Ovary (tissue), 7 donors: ENCODE measurements at regions not wholly inside any gene's neighbourhood (a gene's known extent, or its start where the extent isn't known, plus 50 kb on each side); places are given as distances from the start of the nearest gene placed in this dataset.

Source experiments
- DNase-seq, 5 donors: peaks; one replicate each; pipeline ENCODE4 v3.0.0-alpha.2; 2019 to 2020
- H3K27ac ChIP-seq, 2 donors: fragments of 200-600 bp; one replicate each; pipeline versions ENCODE4 v1.5.1 to v1.8.0; 2019 to 2022
- H3K27me3 ChIP-seq: fragments of 200-600 bp; one replicate; pipeline ENCODE4 v1.8.0; 2022
- H3K36me3 ChIP-seq: fragments of 200-600 bp; sonication (generic); one replicate; pipeline ENCODE4 v1.5.1; 2019
- H3K4me1 ChIP-seq: one replicate; pipeline ENCODE4 v1.8.1; 2013; ENCODE audit warnings: mild to moderate bottlenecking, moderate library complexity; ENCODE audit not compliant: insufficient read depth
- H3K4me3 ChIP-seq: fragments of 200-600 bp; sonication (generic); one replicate; pipeline ENCODE4 v1.5.1; 2017
- H3K9me3 ChIP-seq, 2 donors: fragments of 200-600 bp in 1 of 2; sonication (generic) in 1 of 2; one replicate each; pipeline versions ENCODE4 v1.5.1 to v1.8.1; 2013 to 2019; ENCODE audit warnings: mild to moderate bottlenecking in 1 of 2, moderate library complexity in 1 of 2
- CTCF ChIP-seq, 3 donors: fragments of 450-650 bp in 2 of 3; fragments of 200-600 bp in 1 of 3; IDR thresholded peaks; one replicate each; pipeline versions ENCODE4 v1.5.1 to v1.8.0; 2016 to 2022; ENCODE audit warnings: antibody characterized with exemption in 3 of 3, mild to moderate bottlenecking in 1 of 3
- EP300 ChIP-seq: sonication (generic); formaldehyde crosslinking; IDR thresholded peaks from one replicate; pipeline ENCODE4 v1.6.1; 2017; ENCODE audit warnings: antibody characterized with exemption
- POLR2A ChIP-seq: fragments of 450-650 bp; IDR thresholded peaks from one replicate; pipeline ENCODE4 v1.6.1; 2017; ENCODE audit warnings: antibody characterized with exemption, mild to moderate bottlenecking, moderate library complexity
- WGBS, 3 donors: extraction: QIAGEN DNeasy Blood & Tissue Kit in 1 of 3; methylation state at CpG; one replicate each; pipeline versions ENCODE4 v1.1.5 to v1.1.7; 2013 to 2017; 5-methylcytosine and 5-hydroxymethylcytosine counted together
- intact Hi-C, 4 donors: fragments of 100-400 bp; cut with DNase I; formaldehyde crosslinking; loops; one replicate each; pipeline versions ENCODE4 v1.11.0 to v1.15.1; 2022 to 2023
- donor health status: DM: no; HTN: no; CAD: no; lungs with moderate emphysema.
- donor health status: DM: no; HTN: no; CAD: no.
- donor health status: Bipolar disorder and iron deficiency.
- donor health status: DM: no; HTN: no; CAD: no.
- donor health status: DM: yes; HTN: yes; CAD: no.

DNA sequence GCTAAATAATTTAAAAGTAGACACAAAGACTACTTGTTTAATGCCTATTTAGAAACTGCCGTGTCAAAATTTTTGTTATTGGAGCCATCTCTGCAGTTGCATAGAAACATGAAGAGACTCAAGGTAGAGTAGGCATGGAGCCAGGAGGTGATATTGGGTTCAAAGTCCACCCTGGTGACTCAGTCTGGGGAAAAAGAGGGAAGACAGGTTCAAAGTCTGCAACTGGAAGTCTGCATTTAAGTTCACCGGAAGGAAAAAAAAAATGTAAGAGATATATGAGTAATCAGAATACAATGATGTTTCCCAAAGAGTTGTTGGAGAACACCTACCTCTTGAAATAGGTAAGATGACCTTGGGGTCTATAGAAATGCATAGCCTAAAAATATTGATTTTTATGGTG is 67.4 kb upstream of the QRFPR start:
- no peak overlapping the region for H3K27ac ChIP-seq
- TF ChIP-seq CTCF (IDR thresholded peaks at IDR 0.05) = no peak
- no peak for TF ChIP-seq EP300
- no peak for TF ChIP-seq POLR2A
- no peaks in the 10 kb centered on the region for H3K36me3 ChIP-seq
- intact Hi-C loops = no loop called here
- no peak for DNase-seq
- no peaks in the 10 kb centered on the region for H3K9me3 ChIP-seq
- 88 to 99% (median 94%) methylated on average over 2 of the region's 2 CpGs for WGBS, 3 donors
- no peak overlapping the region for H3K4me3 ChIP-seq
- H3K27me3 ChIP-seq = no peaks in the 10 kb centered on the region
- H3K4me1 ChIP-seq = no peaks in the 10 kb centered on the region

DNA sequence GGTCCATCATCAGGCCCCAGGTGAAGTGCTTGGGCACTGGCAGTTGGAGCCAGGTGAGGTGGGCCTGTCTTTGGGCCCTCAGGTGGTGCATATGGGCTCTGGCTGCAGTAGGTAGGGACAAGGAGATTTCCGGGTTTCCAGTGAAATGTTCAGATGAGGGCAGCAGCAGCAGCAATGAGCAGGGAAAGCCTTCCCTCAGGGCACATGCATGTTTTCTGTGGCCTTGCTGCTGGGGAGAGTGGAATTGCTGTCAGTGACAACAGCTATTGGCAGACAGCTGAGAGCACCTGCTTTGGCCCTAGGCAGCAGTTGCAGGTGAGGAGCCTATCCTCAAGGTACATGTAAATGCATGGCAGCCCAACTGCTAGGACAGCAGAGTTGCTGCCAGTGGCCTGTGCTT is 58.9 kb upstream of the QRFPR start:
- TF ChIP-seq EP300 = no peak
- no peak for TF ChIP-seq CTCF (IDR thresholded peaks at IDR 0.05)
- no peak for TF ChIP-seq POLR2A
- Histone ChIP-seq H3K27ac (no peak overlapping the region), H3K4me3 (no peak overlapping the region), H3K4me1 (no peaks in the 10 kb centered on the region), H3K36me3 (no peaks in the 10 kb centered on the region), H3K27me3 (no peaks in the 10 kb centered on the region), H3K9me3 (no peaks in the 10 kb centered on the region)
- intact Hi-C loops = no loop called here
- 86 to 95% (median 93%) methylated on average over 1 of the region's 1 CpG for WGBS, 3 donors
- no peak for DNase-seq
